Astrocyte (in vitro differentiated cells and primary cell): ENCODE measurements at regions not wholly inside any gene's neighbourhood (a gene's known extent, or its start where the extent isn't known, plus 50 kb on each side); places are given as distances from the start of the nearest gene placed in this dataset.

Experiments
- DNase-seq: peaks from one replicate; pipeline ENCODE4 v3.0.0-alpha.2; 2010; ENCODE audit warnings: low read depth
- FAIRE-seq: peaks from 2 replicates; lab custom pipeline; 2011; peaks lifted over from hg19 to GRCh38; lab: Jason Lieb, UNC
- H2AFZ ChIP-seq: 2 replicates; pipeline ENCODE4 v1.6.0; 2012; ENCODE audit warnings: low read depth, low read length, inconsistent platforms
- H3K27ac ChIP-seq: 2 replicates; pipeline ENCODE4 v1.5.1; 2011; ENCODE audit warnings: low read depth, low read length, inconsistent platforms
- H3K27me3 ChIP-seq: 2 replicates; pipeline ENCODE4 v1.6.0; 2011; ENCODE audit warnings: low read length, inconsistent platforms; ENCODE audit not compliant: insufficient read depth
- H3K36me3 ChIP-seq: 2 replicates; pipeline ENCODE4 v1.5.1; 2011; ENCODE audit warnings: low read length, inconsistent platforms; ENCODE audit not compliant: insufficient read depth
- H3K4me1 ChIP-seq: 2 replicates; pipeline ENCODE4 v1.5.1; 2011; ENCODE audit warnings: low read length, inconsistent platforms; ENCODE audit not compliant: insufficient read depth
- H3K4me2 ChIP-seq: 2 replicates; pipeline ENCODE4 v1.6.0; 2012; ENCODE audit warnings: low read length, inconsistent platforms
- H3K4me3 ChIP-seq: 2 replicates; pipeline ENCODE4 v1.5.1; 2011; ENCODE audit warnings: low read depth, mild to moderate bottlenecking, low read length, inconsistent platforms; ENCODE audit not compliant: insufficient read depth
- H3K79me2 ChIP-seq: 2 replicates; pipeline ENCODE4 v1.6.0; 2012; ENCODE audit warnings: mild to moderate bottlenecking, low read length, inconsistent platforms; ENCODE audit not compliant: insufficient read depth
- H3K9ac ChIP-seq: 2 replicates; pipeline ENCODE4 v1.6.0; 2012; ENCODE audit warnings: mild to moderate bottlenecking, low read length, inconsistent platforms
- H3K9me3 ChIP-seq: 2 replicates; pipeline ENCODE4 v1.5.1; 2012; ENCODE audit warnings: low read depth, mild to moderate bottlenecking, low read length, inconsistent platforms; ENCODE audit not compliant: insufficient read depth
- H4K20me1 ChIP-seq: 2 replicates; pipeline ENCODE4 v1.6.0; 2012; ENCODE audit warnings: low read length, inconsistent platforms; ENCODE audit not compliant: insufficient read depth
- H3K27ac Mint-ChIP-seq: one replicate; pipeline ENCODE4 v1.8.0; 2021; ENCODE audit warnings: mild to moderate bottlenecking, mixed read lengths; ENCODE audit not compliant: unreplicated experiment
- H3K27me3 Mint-ChIP-seq: one replicate; pipeline ENCODE4 v1.8.0; 2021; ENCODE audit warnings: low read depth, mixed read lengths; ENCODE audit not compliant: unreplicated experiment
- H3K36me3 Mint-ChIP-seq: one replicate; pipeline ENCODE4 v1.8.0; 2021; ENCODE audit warnings: low read depth, mixed read lengths; ENCODE audit not compliant: unreplicated experiment
- H3K4me1 Mint-ChIP-seq: one replicate; pipeline ENCODE4 v1.8.0; 2021; ENCODE audit warnings: low read depth, mixed read lengths; ENCODE audit not compliant: unreplicated experiment
- H3K4me3 Mint-ChIP-seq: one replicate; pipeline ENCODE4 v1.8.0; 2021; ENCODE audit warnings: mild to moderate bottlenecking, moderate library complexity, mixed read lengths; ENCODE audit not compliant: unreplicated experiment
- H3K9me3 Mint-ChIP-seq: one replicate; pipeline ENCODE4 v1.8.0; 2021; ENCODE audit warnings: mild to moderate bottlenecking, mixed read lengths; ENCODE audit not compliant: unreplicated experiment
- CTCF ChIP-seq: IDR thresholded peaks from 2 replicates; pipeline ENCODE4 v1.5.1; 2011; ENCODE audit warnings: low read depth, mild to moderate bottlenecking, inconsistent platforms, low read length, moderate library complexity; ENCODE audit not compliant: insufficient read depth
- EZH2 ChIP-seq: IDR thresholded peaks from 2 replicates; pipeline ENCODE4 v1.6.1; 2012; ENCODE audit warnings: mild to moderate bottlenecking, low read length, inconsistent platforms; ENCODE audit not compliant: insufficient read depth

DNA sequence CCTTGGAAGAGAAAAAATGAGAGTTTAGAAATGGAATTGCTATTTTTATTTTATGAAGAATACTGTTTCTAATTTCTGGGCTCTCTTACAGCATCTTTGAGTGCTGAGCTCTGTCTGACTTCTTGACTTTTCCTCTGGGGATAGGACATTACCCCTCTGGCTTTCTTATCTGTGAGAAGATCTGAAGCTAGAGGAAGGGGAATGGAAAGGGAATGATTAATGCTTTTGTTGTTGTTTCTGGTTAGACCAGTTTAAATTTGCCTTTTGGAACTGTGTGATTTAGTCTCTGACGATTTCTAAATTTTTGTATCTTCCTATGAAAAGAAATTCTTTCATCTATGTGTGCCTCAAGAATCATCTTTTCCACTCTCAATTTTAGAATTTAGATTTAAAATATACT lies 811.4 kb downstream of the REEP3 start:
- H3K4me2 ChIP-seq, result no peak overlapping the region
- no peak overlapping the region for H3K4me3 Mint-ChIP-seq
- H3K9me3 Mint-ChIP-seq, result no peaks in the 10 kb centered on the region
- H3K79me2 ChIP-seq, result no peaks in the 10 kb centered on the region
- FAIRE-seq, result no peak
- no peaks in the 10 kb centered on the region for H4K20me1 ChIP-seq
- no peak for DNase-seq
- no peak overlapping the region for H3K27ac ChIP-seq
- no peak overlapping the region for H3K9ac ChIP-seq
- H3K36me3 ChIP-seq, result no peaks in the 10 kb centered on the region
- TF ChIP-seq CTCF (no peak), EZH2 (no peak)
- H3K36me3 Mint-ChIP-seq, result no peaks in the 10 kb centered on the region
- H3K27me3 Mint-ChIP-seq, result no peaks in the 10 kb centered on the region
- H3K9me3 ChIP-seq, result no peaks in the 10 kb centered on the region
- H2AFZ ChIP-seq, result no peak overlapping the region
- H3K27me3 ChIP-seq, result no peaks in the 10 kb centered on the region
- H3K27ac Mint-ChIP-seq, result no peak overlapping the region
- H3K4me1 Mint-ChIP-seq, result peaks cover 2% of the 10 kb centered on the region
- H3K4me3 ChIP-seq, result no peak overlapping the region
- H3K4me1 ChIP-seq, result no peaks in the 10 kb centered on the region

- Mint-ChIP-seq H3K4me3 (no peak overlapping the region), H3K27me3 (peaks cover under 1% of the 10 kb centered on the region), H3K9me3 (no peaks in the 10 kb centered on the region), H3K4me1 (peaks cover 2% of the 10 kb centered on the region), H3K27ac (no peak overlapping the region), H3K36me3 (no peaks in the 10 kb centered on the region)
- TF ChIP-seq EZH2, result no peak
- TF ChIP-seq CTCF, result no peak
- Histone ChIP-seq H3K4me3 (no peak overlapping the region), H3K4me2 (no peak overlapping the region), H3K79me2 (no peaks in the 10 kb centered on the region), H4K20me1 (no peaks in the 10 kb centered on the region), H3K27ac (no peak overlapping the region), H3K9me3 (no peaks in the 10 kb centered on the region), H3K36me3 (no peaks in the 10 kb centered on the region), H3K27me3 (no peaks in the 10 kb centered on the region), H3K4me1 (no peaks in the 10 kb centered on the region), H2AFZ (no peak overlapping the region), H3K9ac (no peak overlapping the region)
- FAIRE-seq (no peak), DNase-seq (no peak)
Observed at GRCh38 chr10:64334084-64334483, 812.9 kb downstream of the REEP3 start.

DNA sequence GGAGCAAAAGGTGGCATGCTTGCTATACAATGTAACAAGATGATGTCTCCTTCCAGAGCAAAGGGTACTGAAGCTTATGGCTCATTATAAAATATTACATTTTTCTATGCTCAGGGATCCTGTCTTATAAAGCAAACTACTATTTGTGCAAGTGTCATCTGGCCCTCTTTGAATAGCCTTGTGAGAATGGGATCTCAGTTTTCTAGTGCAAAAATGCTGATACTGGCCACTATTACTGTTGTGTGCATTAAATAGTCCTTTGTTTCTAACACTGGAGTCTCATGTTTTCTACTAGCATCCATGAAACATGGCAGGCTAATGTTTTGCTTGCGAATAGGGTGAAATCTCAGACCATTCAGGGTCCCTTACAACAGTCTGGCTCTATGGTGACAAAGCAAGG lies 823.0 kb downstream of the REEP3 start:
- H3K4me1 ChIP-seq, result no peaks in the 10 kb centered on the region
- H4K20me1 ChIP-seq, result no peaks in the 10 kb centered on the region
- peaks cover under 1% of the 10 kb centered on the region for H3K27me3 Mint-ChIP-seq
- no peak overlapping the region for H3K4me3 Mint-ChIP-seq
- no peak overlapping the region for H3K9ac ChIP-seq
- H3K9me3 Mint-ChIP-seq, result no peaks in the 10 kb centered on the region
- H3K36me3 ChIP-seq, result no peaks in the 10 kb centered on the region
- H3K4me2 ChIP-seq, result no peak overlapping the region
- no peaks in the 10 kb centered on the region for H3K36me3 Mint-ChIP-seq
- H2AFZ ChIP-seq, result no peak overlapping the region
- DNase-seq (no peak), FAIRE-seq (no peak)
- no peak overlapping the region for H3K27ac Mint-ChIP-seq
- H3K9me3 ChIP-seq, result no peaks in the 10 kb centered on the region
- H3K27ac ChIP-seq, result no peak overlapping the region
- no peak overlapping the region for H3K4me3 ChIP-seq
- H3K4me1 Mint-ChIP-seq, result no peaks in the 10 kb centered on the region
- no peaks in the 10 kb centered on the region for H3K79me2 ChIP-seq
- no peaks in the 10 kb centered on the region for H3K27me3 ChIP-seq
- TF ChIP-seq CTCF, result no peak
- no peak for TF ChIP-seq EZH2
